Coronary artery (tissue), 2 donors: ENCODE measurements at regions not wholly inside any gene's neighbourhood (a gene's known extent, or its start where the extent isn't known, plus 50 kb on each side); places are given as distances from the start of the nearest gene placed in this dataset.

Experiments
- DNase-seq: peaks from one replicate; pipeline ENCODE4 v3.0.0-alpha.2; 2017; ENCODE audit warnings: low spot score
- H3K27ac ChIP-seq, 2 donors: fragments of 200-600 bp; sonication (generic); one replicate each; pipeline ENCODE4 v1.5.1; 2016 to 2019
- H3K4me3 ChIP-seq: fragments of 200-600 bp; sonication (generic); 2 replicates; pipeline ENCODE4 v1.5.1; 2016; ENCODE audit warnings: mild to moderate bottlenecking, moderate library complexity
- CTCF ChIP-seq: fragments of 200-600 bp; sonication (generic); IDR thresholded peaks from one replicate; pipeline ENCODE4 v1.5.1; 2019; ENCODE audit warnings: antibody characterized with exemption

DNA sequence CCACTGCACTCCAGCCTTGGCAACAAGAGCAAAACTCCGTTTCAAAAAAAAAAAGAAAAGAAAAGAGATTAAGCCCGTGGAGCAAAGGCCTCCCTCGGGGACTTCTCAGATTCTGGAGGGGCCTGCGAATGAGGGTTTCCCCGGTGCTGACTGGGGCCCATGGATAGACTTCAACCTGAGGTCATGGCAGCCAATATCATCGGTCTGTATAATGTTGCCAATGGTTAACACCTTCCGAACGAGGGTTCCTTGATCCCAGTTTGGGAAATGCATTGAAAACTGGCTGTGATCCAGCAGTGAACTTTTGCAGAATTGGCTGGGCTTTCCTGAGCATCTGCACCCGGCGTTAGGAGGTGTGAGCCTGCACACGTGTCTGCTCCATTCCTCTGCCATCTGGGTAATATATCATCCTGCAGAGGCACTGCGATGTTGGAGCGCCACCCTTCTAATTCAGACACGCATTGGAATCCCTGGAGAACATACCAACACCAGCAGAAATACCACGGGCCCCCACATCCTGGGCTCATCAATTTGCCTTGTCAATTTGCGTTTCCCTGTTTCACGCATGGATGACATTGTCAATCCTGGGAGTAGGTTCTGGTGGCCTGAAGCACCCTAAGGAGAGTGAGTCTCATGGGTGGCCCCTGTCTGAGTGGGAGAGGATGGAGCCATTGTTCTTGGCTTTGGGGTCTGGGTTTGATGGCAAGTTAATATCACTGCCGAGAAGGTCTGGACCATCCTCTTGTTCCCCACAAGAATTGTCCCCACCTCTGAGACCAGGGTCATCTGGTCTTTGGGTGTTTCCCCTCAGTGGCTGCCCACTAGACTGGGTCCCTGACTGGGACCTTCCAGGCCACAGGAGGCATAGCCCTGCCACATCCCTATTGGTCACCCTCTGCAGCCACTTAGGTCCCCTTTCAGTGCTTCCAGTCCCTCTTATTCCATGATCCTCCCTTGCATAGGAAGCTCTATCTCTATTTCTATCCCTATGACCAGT, 441.0 kb downstream of the PTPRU start:
- no peak for TF ChIP-seq CTCF
- Histone ChIP-seq H3K27ac (no peak overlapping the region), H3K4me3 (no peak overlapping the region)
- DNase-seq: peak; percentile 31

GRCh38 chr1:29676496-29676895, 440.2 kb downstream of the PTPRU start:
- peak; percentile 28 for DNase-seq
- Histone ChIP-seq H3K27ac (no peak overlapping the region), H3K4me3 (no peak overlapping the region)
- no peak for TF ChIP-seq CTCF

DNA sequence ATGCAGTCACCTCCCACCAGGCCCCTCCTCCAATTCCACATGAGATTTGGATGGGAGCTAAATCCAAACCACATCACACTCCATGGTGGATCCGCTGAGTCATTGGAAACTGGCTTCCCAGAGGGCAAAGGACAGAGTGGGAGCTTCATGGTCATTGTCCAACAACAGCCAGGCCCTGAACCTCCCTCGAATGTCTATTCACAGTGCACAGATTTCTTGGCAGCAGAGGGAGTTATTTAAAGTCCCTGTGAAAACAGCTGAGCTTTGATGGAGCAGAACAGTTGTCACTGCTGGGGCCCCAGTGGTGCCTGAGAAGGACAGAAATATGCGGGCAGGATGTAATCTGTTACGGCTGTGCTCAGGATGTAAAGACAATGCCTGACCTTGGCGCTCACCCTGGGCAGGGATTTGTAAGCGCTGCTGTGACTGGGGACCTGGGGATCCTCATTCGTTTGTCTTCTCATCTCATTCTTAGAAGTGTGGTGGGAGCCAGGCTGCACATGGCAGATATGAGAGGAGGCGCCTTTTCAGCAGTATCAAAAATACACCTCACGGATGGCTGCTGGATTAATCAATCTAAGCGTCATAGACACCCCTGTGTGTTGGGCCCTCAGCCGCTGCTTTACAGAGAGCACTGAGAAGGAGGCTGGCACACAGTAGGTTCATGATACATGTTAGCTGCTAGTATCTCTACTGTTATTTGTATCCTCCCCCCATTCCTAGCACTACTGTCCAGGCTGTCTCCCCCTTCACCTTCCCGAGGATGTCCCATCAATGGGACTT, 439.4 kb downstream of the PTPRU start:
- H3K27ac ChIP-seq: no peak overlapping the region
- no peak for TF ChIP-seq CTCF
- peak; percentile 12 for DNase-seq
- H3K4me3 ChIP-seq: no peak overlapping the region

DNA sequence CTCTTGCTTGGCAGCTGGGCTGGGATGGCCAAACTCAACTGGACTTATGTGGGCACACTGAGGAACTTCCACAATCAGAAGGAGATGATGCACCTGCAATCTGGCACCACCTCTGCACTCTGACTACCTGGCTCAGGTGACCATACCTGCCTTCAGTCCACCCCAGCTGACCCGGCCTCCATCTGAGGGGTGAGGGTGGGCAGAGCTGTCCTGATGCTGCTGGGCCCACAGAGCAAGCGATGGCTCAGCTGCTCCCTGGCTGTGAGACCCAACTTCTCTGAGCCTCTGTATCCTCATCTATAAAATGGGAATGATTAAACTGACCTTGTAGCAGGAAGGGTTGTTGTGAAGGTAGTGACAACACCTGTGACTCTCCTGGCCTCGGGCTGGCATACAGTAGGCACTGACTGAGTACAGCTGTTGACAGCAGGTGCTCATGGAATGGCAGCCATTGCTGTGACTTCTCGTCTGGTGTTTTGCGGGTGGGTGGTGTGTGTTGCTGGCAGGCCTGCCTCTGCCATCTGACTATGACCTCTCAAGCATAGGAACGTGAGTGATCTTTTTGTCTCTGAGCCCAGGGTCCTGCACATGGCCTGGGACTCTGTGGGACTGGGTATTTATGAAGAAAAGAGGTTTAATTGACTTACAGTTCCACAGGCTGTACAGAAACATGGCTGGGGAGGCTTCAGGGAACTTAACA, 438.5 kb downstream of the PTPRU start:
- Histone ChIP-seq H3K4me3 (no peak overlapping the region), H3K27ac (no peak overlapping the region)
- TF ChIP-seq CTCF: no peak
- peak; percentile 43 for DNase-seq

DNA sequence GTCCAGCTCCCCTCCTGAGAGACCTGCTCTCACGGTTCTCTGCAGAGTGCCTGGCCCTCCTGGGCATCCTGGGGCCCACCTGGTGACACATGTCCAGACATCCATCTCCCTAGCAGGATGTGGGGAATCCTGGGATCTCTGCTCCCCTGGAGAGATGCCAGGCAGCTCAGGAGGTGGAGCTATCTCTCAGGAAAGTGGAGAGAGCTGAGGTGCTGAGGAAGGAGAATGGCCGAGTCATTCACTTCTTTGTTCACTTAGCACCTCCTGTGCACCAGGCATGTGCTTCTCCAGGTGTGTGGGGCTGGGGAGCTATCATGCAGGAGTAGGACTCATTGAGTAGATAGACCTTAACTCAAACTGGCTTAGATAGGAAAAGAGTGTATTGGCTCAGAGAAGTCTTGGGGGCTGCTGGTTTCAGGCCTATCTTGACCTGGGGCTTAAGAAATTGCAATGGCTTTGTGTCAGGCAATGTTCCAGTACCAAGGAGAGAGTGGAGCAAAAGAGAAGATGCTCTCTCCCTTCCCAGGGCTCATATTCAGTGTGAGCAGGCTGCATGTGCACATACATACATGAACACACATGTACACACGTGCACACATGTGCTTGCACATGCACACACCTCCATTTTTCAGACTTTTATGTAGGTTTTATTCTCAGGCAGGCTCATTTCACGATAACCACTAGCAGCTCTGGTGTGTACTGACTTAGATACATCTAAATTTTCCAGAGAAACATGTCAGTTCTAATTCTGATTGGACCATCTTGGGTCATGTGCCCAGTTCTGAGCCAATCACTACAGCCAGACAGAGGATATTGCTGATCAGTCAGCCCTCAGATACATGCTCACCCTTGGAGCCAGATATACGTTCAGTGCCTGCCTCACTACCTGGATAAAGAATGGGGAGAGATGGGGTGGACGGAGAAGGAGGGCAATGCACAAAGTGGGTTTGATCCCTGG, 437.6 kb downstream of the PTPRU start:
- H3K27ac ChIP-seq: no peak overlapping the region
- no peak overlapping the region for H3K4me3 ChIP-seq
- DNase-seq: peak; percentile 40
- no peak for TF ChIP-seq CTCF

- no peak overlapping the region for H3K27ac ChIP-seq
- no peak for TF ChIP-seq CTCF
- peak; percentile 38 for DNase-seq
Measured at GRCh38 chr1:29673228-29673500, 436.8 kb downstream of the PTPRU start.

More at GRCh38 chr1:29673228-29673500, 436.8 kb downstream of the PTPRU start:
- no peak overlapping the region for H3K4me3 ChIP-seq
